CD4-positive, alpha-beta T cell (primary cell): ENCODE measurements at regions not wholly inside any gene's neighbourhood (a gene's known extent, or its start where the extent isn't known, plus 50 kb on each side); places are given as distances from the start of the nearest gene placed in this dataset.

Experiments
- ATAC-seq: fragments of 200-7000 bp; cut with Tn5 transposase; one replicate; pipeline ENCODE4 v1.10.0; 2022; ENCODE audit warnings: mild to moderate bottlenecking; ENCODE audit not compliant: poor library complexity
- CTCF ChIA-PET: fragments of 350-600 bp; sonication (Branson Sonifier 250); formaldehyde crosslinking; loops from one replicate; lab custom pipeline; 2021; ENCODE audit warnings: antibody characterized with exemption, inconsistent platforms; lab: Charles Lee
- POLR2A ChIA-PET: fragments of 350-600 bp; sonication (Branson Sonifier 250); formaldehyde crosslinking; loops from one replicate; lab custom pipeline; 2021; ENCODE audit warnings: antibody characterized with exemption, inconsistent platforms; lab: Charles Lee
- DNase-seq, 14 experiments: peaks; one replicate each; pipeline ENCODE4 v3.0.0-alpha.2; 2013 to 2020; ENCODE audit warnings: mixed read lengths in 2 of 14
- H3K27ac ChIP-seq, 2 donors: one replicate each; pipeline versions ENCODE4 v1.5.1 to v1.7.0; 2013; ENCODE audit warnings: low read length in 2 of 2, low read depth in 1 of 2, mild to moderate bottlenecking in 1 of 2
- H3K27me3 ChIP-seq, 2 experiments: 1 replicate in 1 of 2; 2 replicates in 1 of 2; pipeline versions ENCODE4 v1.6.1 to v1.7.0; 2013; ENCODE audit warnings: low read length in 2 of 2, control low read depth in 1 of 2, mild to moderate bottlenecking in 1 of 2, moderate library complexity in 1 of 2; ENCODE audit not compliant: insufficient read depth in 2 of 2, control insufficient read depth in 1 of 2
- H3K36me3 ChIP-seq: one replicate; pipeline ENCODE4 v1.6.1; 2013; ENCODE audit warnings: low read length, control low read depth; ENCODE audit not compliant: insufficient read depth
- H3K4me1 ChIP-seq: one replicate; pipeline ENCODE4 v1.6.1; 2013; ENCODE audit warnings: low read length, control low read depth; ENCODE audit not compliant: insufficient read depth
- H3K4me3 ChIP-seq: one replicate; pipeline ENCODE4 v1.5.1; 2013; ENCODE audit warnings: mild to moderate bottlenecking, low read length, moderate library complexity
- H3K9me3 ChIP-seq, 2 experiments: 1 replicate in 1 of 2; 2 replicates in 1 of 2; pipeline versions ENCODE4 v1.6.1 to v1.7.0; 2013; ENCODE audit warnings: low read length in 2 of 2, mild to moderate bottlenecking in 2 of 2, control low read depth in 1 of 2, moderate library complexity in 1 of 2; ENCODE audit not compliant: control insufficient read depth in 1 of 2, insufficient read depth in 1 of 2
- H3K27ac Mint-ChIP-seq: one replicate; pipeline ENCODE4 v1.8.0; 2020; ENCODE audit warnings: mixed read lengths
- H3K27me3 Mint-ChIP-seq: one replicate; pipeline ENCODE4 v1.8.0; 2021; ENCODE audit warnings: mixed read lengths
- H3K36me3 Mint-ChIP-seq: one replicate; pipeline ENCODE4 v1.8.0; 2021; ENCODE audit warnings: low read depth, mixed read lengths
- H3K4me1 Mint-ChIP-seq: one replicate; pipeline ENCODE4 v1.8.0; 2021; ENCODE audit warnings: low read depth, mixed read lengths
- H3K4me3 Mint-ChIP-seq: one replicate; pipeline ENCODE4 v1.8.0; 2020; ENCODE audit warnings: mild to moderate bottlenecking, mixed read lengths
- H3K9me3 Mint-ChIP-seq: one replicate; pipeline ENCODE4 v1.8.0; 2020; ENCODE audit warnings: mixed read lengths
- intact Hi-C, 2 experiments: fragments of 100-400 bp; cut with DNase I in 1 of 2; cut with micrococcal nuclease in 1 of 2; formaldehyde crosslinking; loops; one replicate each; pipeline versions ENCODE4 v1.15.1 to v1.9.0; 2023 to 2025; cut with DNase I, micrococcal nuclease
- TF ChIP-seq, protein P1 (sequence below): fragments of 200-600 bp; IDR thresholded peaks from one replicate; pipeline ENCODE4 v1.8.0; 2022; ENCODE audit warnings: antibody characterized with exemption, mild to moderate bottlenecking

GRCh38 chr7:348480-348844 is 58.5 kb downstream of the FOXL3 start:
- no peaks in the 10 kb centered on the region for H3K36me3 ChIP-seq
- Mint-ChIP-seq H3K4me3 (peak overlapping the region; percentile 68), H3K36me3 (peaks cover 16% of the 10 kb centered on the region), H3K9me3 (peaks cover 3% of the 10 kb centered on the region), H3K4me1 (peaks cover 13% of the 10 kb centered on the region), H3K27me3 (no peaks in the 10 kb centered on the region), H3K27ac (no peak overlapping the region)
- H3K4me3 ChIP-seq: no peak overlapping the region
- no peak for ATAC-seq
- H3K27me3 ChIP-seq: no peaks in the 10 kb centered on the region
- TF ChIP-seq, protein P1, sequence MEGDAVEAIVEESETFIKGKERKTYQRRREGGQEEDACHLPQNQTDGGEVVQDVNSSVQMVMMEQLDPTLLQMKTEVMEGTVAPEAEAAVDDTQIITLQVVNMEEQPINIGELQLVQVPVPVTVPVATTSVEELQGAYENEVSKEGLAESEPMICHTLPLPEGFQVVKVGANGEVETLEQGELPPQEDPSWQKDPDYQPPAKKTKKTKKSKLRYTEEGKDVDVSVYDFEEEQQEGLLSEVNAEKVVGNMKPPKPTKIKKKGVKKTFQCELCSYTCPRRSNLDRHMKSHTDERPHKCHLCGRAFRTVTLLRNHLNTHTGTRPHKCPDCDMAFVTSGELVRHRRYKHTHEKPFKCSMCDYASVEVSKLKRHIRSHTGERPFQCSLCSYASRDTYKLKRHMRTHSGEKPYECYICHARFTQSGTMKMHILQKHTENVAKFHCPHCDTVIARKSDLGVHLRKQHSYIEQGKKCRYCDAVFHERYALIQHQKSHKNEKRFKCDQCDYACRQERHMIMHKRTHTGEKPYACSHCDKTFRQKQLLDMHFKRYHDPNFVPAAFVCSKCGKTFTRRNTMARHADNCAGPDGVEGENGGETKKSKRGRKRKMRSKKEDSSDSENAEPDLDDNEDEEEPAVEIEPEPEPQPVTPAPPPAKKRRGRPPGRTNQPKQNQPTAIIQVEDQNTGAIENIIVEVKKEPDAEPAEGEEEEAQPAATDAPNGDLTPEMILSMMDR: no peak
- CTCF ChIA-PET: no interaction called here
- POLR2A ChIA-PET: no interaction called here
- intact Hi-C loops: no loop called here
- no peak overlapping the region for H3K27ac ChIP-seq
- DNase-seq: no peak
- peaks cover 4 to 57% of the 10 kb centered on the region in 2 experiments for H3K9me3 ChIP-seq
- peaks cover 28% of the 10 kb centered on the region for H3K4me1 ChIP-seq

- H3K4me3 Mint-ChIP-seq: peak overlapping the region; percentile 68
These were observed 59.2 kb downstream of the FOXL3 start for GRCh38 chr7:348962-349743.

DNA sequence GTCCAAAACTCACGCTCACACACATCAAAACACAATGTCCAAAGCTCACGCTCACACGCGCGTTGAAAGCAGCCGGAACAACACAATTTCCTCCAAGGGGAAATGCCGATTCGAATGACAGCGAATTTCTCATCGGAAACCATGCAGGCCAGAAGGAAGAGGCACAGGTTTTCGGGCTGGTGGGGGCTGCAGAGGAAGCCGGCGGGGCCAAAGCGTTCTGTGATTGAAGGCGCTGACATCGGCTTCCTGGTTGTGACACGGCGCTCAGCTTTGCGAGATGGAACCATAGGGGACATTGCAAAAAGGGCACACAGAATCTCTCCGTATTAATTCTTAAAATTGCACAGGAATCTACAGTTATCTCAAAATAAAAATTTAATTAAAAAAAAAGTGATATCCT is 61.3 kb downstream of the FOXL3 start:
- H3K4me3 ChIP-seq: peak overlapping the region; percentile 87
- DNase-seq (peak; percentile 43 to 84 (median 67)), ATAC-seq (peak; percentile 85)
- H3K27me3 ChIP-seq: no peaks in the 10 kb centered on the region
- H3K9me3 ChIP-seq: peaks cover 4 to 46% of the 10 kb centered on the region in 2 experiments
- H3K4me3 Mint-ChIP-seq: no peak overlapping the region
- H3K36me3 ChIP-seq: no peaks in the 10 kb centered on the region
- ChIA-PET CTCF (interaction anchor here (1.2 to 2.0 kb wide), 2 partner anchors 14 to 29 kb away, joined by 3 to 5 read pairs; no protein-coding TSS in a partner anchor), POLR2A (interaction anchor here (0.7 to 4.1 kb wide), 11 partner anchors 9 to 571 kb away, joined by 3 to 80 read pairs (median 4); partner anchors contain the start of gene PRKAR1B)
- peak overlapping the region; percentile 75 to 76 for H3K27ac ChIP-seq
- no peaks in the 10 kb centered on the region for H3K9me3 Mint-ChIP-seq
- H3K36me3 Mint-ChIP-seq: peaks cover 11% of the 10 kb centered on the region
- TF ChIP-seq, protein P1: no peak
- no peak overlapping the region for H3K27ac Mint-ChIP-seq
- peaks cover 28% of the 10 kb centered on the region for H3K4me1 ChIP-seq
- intact Hi-C loops: loop anchor here in 1 of 2 experiments (1.0 kb wide), 1 partner anchor 11 kb away; no protein-coding TSS in a partner anchor
- peaks cover 13% of the 10 kb centered on the region for H3K4me1 Mint-ChIP-seq
- no peaks in the 10 kb centered on the region for H3K27me3 Mint-ChIP-seq

More at GRCh38 chr7:348962-349743, 59.2 kb downstream of the FOXL3 start:
- Mint-ChIP-seq H3K27ac (no peak overlapping the region), H3K4me1 (peaks cover 13% of the 10 kb centered on the region), H3K9me3 (peaks cover 3% of the 10 kb centered on the region), H3K36me3 (peaks cover 16% of the 10 kb centered on the region), H3K27me3 (no peaks in the 10 kb centered on the region)
- no peak overlapping the region for H3K27ac ChIP-seq
- peaks cover 28% of the 10 kb centered on the region for H3K4me1 ChIP-seq
- ChIA-PET POLR2A (interaction anchor here (1.3 kb wide), 1 partner anchor 15 kb away, joined by 4 read pairs; no protein-coding TSS in a partner anchor), CTCF (no interaction called here)
- no peaks in the 10 kb centered on the region for H3K27me3 ChIP-seq
- peaks cover 4 to 53% of the 10 kb centered on the region in 2 experiments for H3K9me3 ChIP-seq
- H3K4me3 ChIP-seq: no peak overlapping the region
- DNase-seq (no peak), ATAC-seq (no peak)
- no peaks in the 10 kb centered on the region for H3K36me3 ChIP-seq
- intact Hi-C loops: no loop called here
- TF ChIP-seq, protein P1: no peak
